ENCODE measurements at regions not wholly inside any gene's neighbourhood (a gene's known extent, or its start where the extent isn't known, plus 50 kb on each side); places are given as distances from the start of the nearest gene placed in this dataset.

GRCh38 chr7:9175871-9176270 lies 742.5 kb downstream of the NXPH1 start:
- TF ChIP-seq, protein P1, sequence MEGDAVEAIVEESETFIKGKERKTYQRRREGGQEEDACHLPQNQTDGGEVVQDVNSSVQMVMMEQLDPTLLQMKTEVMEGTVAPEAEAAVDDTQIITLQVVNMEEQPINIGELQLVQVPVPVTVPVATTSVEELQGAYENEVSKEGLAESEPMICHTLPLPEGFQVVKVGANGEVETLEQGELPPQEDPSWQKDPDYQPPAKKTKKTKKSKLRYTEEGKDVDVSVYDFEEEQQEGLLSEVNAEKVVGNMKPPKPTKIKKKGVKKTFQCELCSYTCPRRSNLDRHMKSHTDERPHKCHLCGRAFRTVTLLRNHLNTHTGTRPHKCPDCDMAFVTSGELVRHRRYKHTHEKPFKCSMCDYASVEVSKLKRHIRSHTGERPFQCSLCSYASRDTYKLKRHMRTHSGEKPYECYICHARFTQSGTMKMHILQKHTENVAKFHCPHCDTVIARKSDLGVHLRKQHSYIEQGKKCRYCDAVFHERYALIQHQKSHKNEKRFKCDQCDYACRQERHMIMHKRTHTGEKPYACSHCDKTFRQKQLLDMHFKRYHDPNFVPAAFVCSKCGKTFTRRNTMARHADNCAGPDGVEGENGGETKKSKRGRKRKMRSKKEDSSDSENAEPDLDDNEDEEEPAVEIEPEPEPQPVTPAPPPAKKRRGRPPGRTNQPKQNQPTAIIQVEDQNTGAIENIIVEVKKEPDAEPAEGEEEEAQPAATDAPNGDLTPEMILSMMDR (IDR thresholded peaks at IDR 0.05; ENCODE audit: low read length), result no peak
- no peak for TF ChIP-seq EZH2 (IDR thresholded peaks at IDR 0.05; ENCODE audit: borderline replicate concordance, low read length)
- Histone ChIP-seq H3K9me3 (ENCODE audit: low read length) (no peaks in the 10 kb centered on the region), H3K9ac (ENCODE audit: low read length) (no peak overlapping the region), H3K9me2 (ENCODE audit: low read depth, low read length) (no peaks in the 10 kb centered on the region), H2AFZ (ENCODE audit: low read length) (no peak overlapping the region), H4K20me1 (ENCODE audit: insufficient read depth, low read length) (no peaks in the 10 kb centered on the region), H3K27me3 (ENCODE audit: insufficient read depth, low read length) (no peaks in the 10 kb centered on the region), H3K27ac (ENCODE audit: low read depth, low read length, poor library complexity, severe bottlenecking) (no peak overlapping the region), H3K4me1 (ENCODE audit: insufficient read depth, low read length, severe bottlenecking) (no peaks in the 10 kb centered on the region), H3K4me3 (ENCODE audit: low read depth, low read length, poor library complexity, severe bottlenecking) (no peak overlapping the region), H3K79me2 (ENCODE audit: insufficient read depth, low read length) (no peaks in the 10 kb centered on the region), H3K4me2 (ENCODE audit: low read length) (no peak overlapping the region), H3K36me3 (ENCODE audit: insufficient read depth, low read length) (no peaks in the 10 kb centered on the region), H3F3A (ENCODE audit: insufficient read depth, low read length) (no peaks in the 10 kb centered on the region)

DNA sequence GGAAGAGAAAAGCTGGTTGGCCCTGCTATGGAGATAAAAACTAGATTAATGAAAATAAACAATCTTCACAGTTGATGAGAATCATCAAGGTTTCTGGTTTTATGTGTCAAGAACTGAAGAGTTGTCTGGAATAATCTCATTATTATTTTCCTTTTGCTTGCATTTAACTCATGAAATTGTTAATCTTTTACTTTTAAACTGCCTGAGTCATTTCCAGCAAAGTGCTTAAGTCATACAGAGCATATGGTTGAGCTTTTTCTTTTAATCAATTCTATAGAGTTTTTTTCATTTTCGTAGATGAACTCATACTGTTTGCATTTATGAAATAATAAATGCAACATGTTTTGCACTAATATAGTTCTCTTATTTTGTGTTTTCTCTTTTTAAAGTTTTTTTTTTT lies 747.9 kb downstream of the NXPH1 start:
- Histone ChIP-seq H3K4me3 (ENCODE audit: low read depth, low read length, poor library complexity, severe bottlenecking) (no peak overlapping the region), H4K20me1 (ENCODE audit: insufficient read depth, low read length) (no peaks in the 10 kb centered on the region), H3K9me2 (ENCODE audit: low read depth, low read length) (no peaks in the 10 kb centered on the region), H3K4me2 (ENCODE audit: low read length) (no peak overlapping the region), H2AFZ (ENCODE audit: low read length) (no peak overlapping the region), H3K27ac (ENCODE audit: low read depth, low read length, poor library complexity, severe bottlenecking) (no peak overlapping the region), H3K79me2 (ENCODE audit: insufficient read depth, low read length) (no peaks in the 10 kb centered on the region), H3K4me1 (ENCODE audit: insufficient read depth, low read length, severe bottlenecking) (no peaks in the 10 kb centered on the region), H3K27me3 (ENCODE audit: insufficient read depth, low read length) (no peaks in the 10 kb centered on the region), H3K9ac (ENCODE audit: low read length) (no peak overlapping the region), H3K9me3 (ENCODE audit: low read length) (no peaks in the 10 kb centered on the region), H3K36me3 (ENCODE audit: insufficient read depth, low read length) (no peaks in the 10 kb centered on the region), H3F3A (ENCODE audit: insufficient read depth, low read length) (no peaks in the 10 kb centered on the region)
- TF ChIP-seq, protein P1 (IDR thresholded peaks at IDR 0.05; ENCODE audit: low read length), result no peak
- no peak for TF ChIP-seq EZH2 (IDR thresholded peaks at IDR 0.05; ENCODE audit: borderline replicate concordance, low read length)

GRCh38 chr7:9186730-9187129 lies 753.3 kb downstream of the NXPH1 start:
- no peaks in the 10 kb centered on the region for H3K27me3 ChIP-seq (ENCODE audit: insufficient read depth, low read length)
- H3K79me2 ChIP-seq (ENCODE audit: insufficient read depth, low read length), result no peaks in the 10 kb centered on the region
- H3K4me1 ChIP-seq (ENCODE audit: insufficient read depth, low read length, severe bottlenecking), result no peaks in the 10 kb centered on the region

More at GRCh38 chr7:9186730-9187129, 753.3 kb downstream of the NXPH1 start:
- H3K4me3 ChIP-seq (ENCODE audit: low read depth, low read length, poor library complexity, severe bottlenecking), result no peak overlapping the region
- no peak overlapping the region for H3K27ac ChIP-seq (ENCODE audit: low read depth, low read length, poor library complexity, severe bottlenecking)
- no peak overlapping the region for H3K4me2 ChIP-seq (ENCODE audit: low read length)
- H4K20me1 ChIP-seq (ENCODE audit: insufficient read depth, low read length), result no peaks in the 10 kb centered on the region
- no peak overlapping the region for H2AFZ ChIP-seq (ENCODE audit: low read length)
- H3K9ac ChIP-seq (ENCODE audit: low read length), result no peak overlapping the region
- no peaks in the 10 kb centered on the region for H3K9me3 ChIP-seq (ENCODE audit: low read length)
- H3K36me3 ChIP-seq (ENCODE audit: insufficient read depth, low read length), result no peaks in the 10 kb centered on the region
- no peaks in the 10 kb centered on the region for H3K9me2 ChIP-seq (ENCODE audit: low read depth, low read length)
- TF ChIP-seq, protein P1 (IDR thresholded peaks at IDR 0.05; ENCODE audit: low read length), result no peak
- no peak for TF ChIP-seq EZH2 (IDR thresholded peaks at IDR 0.05; ENCODE audit: borderline replicate concordance, low read length)
- no peaks in the 10 kb centered on the region for H3F3A ChIP-seq (ENCODE audit: insufficient read depth, low read length)

Data from OCI-LY1 (cell line).